GM23338 (cell line): ENCODE measurements at regions not wholly inside any gene's neighbourhood (a gene's known extent, or its start where the extent isn't known, plus 50 kb on each side); places are given as distances from the start of the nearest gene placed in this dataset.

Experiments used
- ATAC-seq: fragments of 200-7000 bp; cut with Tn5 transposase; 3 replicates; pipeline ENCODE4 v1.9.1; 2020
- DNase-seq: peaks from one replicate; pipeline ENCODE4 v3.0.0-alpha.2; 2015; ENCODE audit warnings: low spot score
- H2AFZ ChIP-seq: fragments of 200-600 bp; sonication (generic); 2 replicates; pipeline ENCODE4 v1.8.0; 2016; ENCODE audit warnings: antibody characterized with exemption, mild to moderate bottlenecking, moderate library complexity
- H3F3A ChIP-seq: fragments of 200-600 bp; sonication (generic); replicated peaks from 2 replicates; pipeline ENCODE4 v1.8.0; 2017; ENCODE audit warnings: antibody characterized with exemption, mixed run types, low read depth
- H3K27ac ChIP-seq: fragments of 200-600 bp; sonication (generic); 2 replicates; pipeline ENCODE4 v1.6.1; 2016; ENCODE audit warnings: low read depth
- H3K27me3 ChIP-seq: fragments of 200-600 bp; sonication (generic); 2 replicates; pipeline ENCODE4 v1.8.0; 2016; ENCODE audit warnings: mild to moderate bottlenecking, mixed run types, moderate library complexity; ENCODE audit not compliant: insufficient read depth
- H3K36me3 ChIP-seq: fragments of 200-600 bp; sonication (generic); 2 replicates; pipeline ENCODE4 v1.8.0; 2016; ENCODE audit warnings: mild to moderate bottlenecking; ENCODE audit not compliant: insufficient read depth
- H3K4me1 ChIP-seq: fragments of 200-600 bp; sonication (generic); 2 replicates; pipeline ENCODE4 v1.8.0; 2016; ENCODE audit warnings: mild to moderate bottlenecking, moderate library complexity; ENCODE audit not compliant: insufficient read depth
- H3K4me2 ChIP-seq: fragments of 200-600 bp; sonication (generic); 2 replicates; pipeline ENCODE4 v1.7.1; 2017; ENCODE audit warnings: mixed run types
- H3K4me3 ChIP-seq: fragments of 200-600 bp; sonication (generic); 2 replicates; pipeline ENCODE4 v1.6.1; 2016; ENCODE audit warnings: mixed run types
- H3K79me2 ChIP-seq: fragments of 200-600 bp; sonication (generic); replicated peaks from 2 replicates; pipeline ENCODE4 v1.8.0; 2017; ENCODE audit warnings: mild to moderate bottlenecking; ENCODE audit not compliant: insufficient read depth
- H3K9me2 ChIP-seq: fragments of 200-600 bp; sonication (generic); 2 replicates; pipeline ENCODE4 v1.8.0; 2017; ENCODE audit not compliant: insufficient read depth
- H4K20me1 ChIP-seq: fragments of 200-600 bp; sonication (generic); replicated peaks from 2 replicates; pipeline ENCODE4 v1.8.0; 2017; ENCODE audit warnings: mild to moderate bottlenecking; ENCODE audit not compliant: insufficient read depth
- H3K27ac Mint-ChIP-seq: 2 replicates; pipeline ENCODE4 v1.8.0; 2020; ENCODE audit warnings: inconsistent platforms, mild to moderate bottlenecking, moderate library complexity, mixed read lengths
- H3K27me3 Mint-ChIP-seq: 3 replicates; pipeline ENCODE4 v1.8.0; 2022; ENCODE audit warnings: low read depth, mild to moderate bottlenecking, moderate library complexity, mixed read lengths, inconsistent platforms; ENCODE audit not compliant: insufficient read depth, poor library complexity
- H3K36me3 Mint-ChIP-seq: 3 replicates; pipeline ENCODE4 v1.8.0; 2021; ENCODE audit warnings: low read depth, mild to moderate bottlenecking, inconsistent platforms, moderate library complexity, mixed read lengths
- H3K4me1 Mint-ChIP-seq: 3 replicates; pipeline ENCODE4 v1.8.0; 2020; ENCODE audit warnings: mild to moderate bottlenecking, inconsistent platforms, mixed read lengths
- H3K4me3 Mint-ChIP-seq: 3 replicates; pipeline ENCODE4 v1.8.0; 2021; ENCODE audit warnings: moderate library complexity, mild to moderate bottlenecking, inconsistent platforms, mixed read lengths
- H3K9me3 Mint-ChIP-seq: 3 replicates; pipeline ENCODE4 v1.8.0; 2020; ENCODE audit warnings: moderate library complexity, mild to moderate bottlenecking, inconsistent platforms, mixed read lengths
- ETS1 ChIP-seq: IDR thresholded peaks from 2 replicates; pipeline ENCODE4 v1.6.1; 2016; ENCODE audit warnings: antibody characterized with exemption
- EZH2 ChIP-seq: fragments of 200-600 bp; sonication (generic); IDR thresholded peaks from one replicate; pipeline ENCODE4 v1.8.0; 2017; ENCODE audit warnings: antibody characterized with exemption, mild to moderate bottlenecking, low read depth; ENCODE audit not compliant: unreplicated experiment
- EZH2phosphoT487 ChIP-seq: fragments of 200-600 bp; sonication (generic); IDR thresholded peaks from one replicate; pipeline ENCODE4 v1.8.1; 2018; ENCODE audit warnings: antibody characterized with exemption; ENCODE audit not compliant: unreplicated experiment
- JUNB ChIP-seq: IDR thresholded peaks from one replicate; pipeline ENCODE4 v1.6.1; 2016; ENCODE audit warnings: antibody characterized with exemption; ENCODE audit not compliant: unreplicated experiment
- NANOG ChIP-seq: IDR thresholded peaks from 2 replicates; pipeline ENCODE4 v1.6.1; 2016; ENCODE audit warnings: antibody characterized with exemption, borderline replicate concordance
- POLR2AphosphoS5 ChIP-seq: IDR thresholded peaks from 2 replicates; pipeline ENCODE4 v1.6.1; 2016; ENCODE audit warnings: antibody characterized with exemption, low read depth
- STAT1 ChIP-seq: IDR thresholded peaks from one replicate; pipeline ENCODE4 v1.6.1; 2016; ENCODE audit warnings: antibody characterized with exemption; ENCODE audit not compliant: unreplicated experiment
- ZNF114 ChIP-seq: fragments of 250-450 bp; sonication (Bioruptor Pico); IDR thresholded peaks from 2 replicates; pipeline ENCODE4 v1.5.0; 2020; ENCODE audit warnings: mild to moderate bottlenecking, moderate library complexity
- ZNF331 ChIP-seq: fragments of 250-450 bp; sonication (Bioruptor Pico); IDR thresholded peaks from 2 replicates; pipeline ENCODE4 v1.5.0; 2020; ENCODE audit warnings: low read depth, mild to moderate bottlenecking, moderate library complexity
- TF ChIP-seq, protein P1 (sequence below), 2 experiments: fragments of 200-600 bp in 1 of 2; sonication (generic) in 1 of 2; conservative IDR thresholded peaks; 2 replicates each; pipeline versions ENCODE4 v1.5.1 to v1.6.1; 2016 to 2017; ENCODE audit warnings: antibody characterized with exemption in 2 of 2, low read depth in 2 of 2, mild to moderate bottlenecking in 2 of 2, moderate library complexity in 1 of 2
- TF ChIP-seq, protein P2 (sequence below): IDR thresholded peaks from one replicate; pipeline ENCODE4 v1.6.1; 2018; ENCODE audit warnings: antibody characterized with exemption; ENCODE audit not compliant: unreplicated experiment
- TF ChIP-seq, protein P3 (sequence below): fragments of 250-450 bp; sonication (Bioruptor Pico); IDR thresholded peaks from 2 replicates; pipeline ENCODE4 v1.5.0; 2020; ENCODE audit warnings: mild to moderate bottlenecking, moderate library complexity

DNA sequence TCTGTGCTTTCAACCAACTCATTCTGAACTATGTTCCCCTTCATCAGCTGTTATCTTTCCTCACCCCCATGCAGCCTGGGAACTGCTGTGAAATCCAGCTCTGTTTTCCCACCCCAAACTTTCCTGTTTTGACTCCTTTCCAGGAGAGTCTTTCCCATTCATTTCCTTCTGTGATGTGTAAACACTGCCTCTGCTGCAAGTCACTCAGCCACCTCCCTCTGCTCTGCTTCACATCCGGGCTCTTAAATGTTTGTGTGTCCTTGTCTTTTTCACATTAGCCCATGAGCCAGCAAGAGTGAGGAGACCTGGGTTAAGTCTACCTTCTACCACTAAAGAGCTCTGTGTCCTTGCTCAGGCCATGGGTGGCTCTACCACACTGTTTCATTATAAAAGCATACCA is 137.5 kb downstream of the ICE1 start (continued):
- TF ChIP-seq ETS1 (no peak), ZNF114 (CRISPR knock-in tag) (no peak)

- Histone ChIP-seq H3K9me2 (no peaks in the 10 kb centered on the region), H3K79me2 (no peaks in the 10 kb centered on the region), H3K27ac (no peak overlapping the region), H3K36me3 (no peaks in the 10 kb centered on the region), H3F3A (no peaks in the 10 kb centered on the region), H2AFZ (no peak overlapping the region; the same call in 1 of the 2 replicates), H3K27me3 (no peaks in the 10 kb centered on the region), H3K4me2 (no peak overlapping the region), H3K4me3 (no peak overlapping the region), H4K20me1 (no peaks in the 10 kb centered on the region), H3K4me1 (no peaks in the 10 kb centered on the region)
- Mint-ChIP-seq H3K4me1 (peaks cover 11% of the 10 kb centered on the region), H3K4me3 (no peak overlapping the region), H3K9me3 (peaks cover 13% of the 10 kb centered on the region), H3K27ac (no peak overlapping the region), H3K27me3 (no peaks in the 10 kb centered on the region), H3K36me3 (peaks cover 13% of the 10 kb centered on the region; the same call in 2 of the 3 replicates)
- no peak for ATAC-seq
- no peak for DNase-seq
- TF ChIP-seq EZH2 (no peak), POLR2AphosphoS5 (no peak), STAT1 (no peak), EZH2phosphoT487 (no peak), JUNB (no peak), NANOG (no peak), ZNF114 (CRISPR knock-in tag) (no peak), ZNF331 (no peak)
- TF ChIP-seq, protein P1, sequence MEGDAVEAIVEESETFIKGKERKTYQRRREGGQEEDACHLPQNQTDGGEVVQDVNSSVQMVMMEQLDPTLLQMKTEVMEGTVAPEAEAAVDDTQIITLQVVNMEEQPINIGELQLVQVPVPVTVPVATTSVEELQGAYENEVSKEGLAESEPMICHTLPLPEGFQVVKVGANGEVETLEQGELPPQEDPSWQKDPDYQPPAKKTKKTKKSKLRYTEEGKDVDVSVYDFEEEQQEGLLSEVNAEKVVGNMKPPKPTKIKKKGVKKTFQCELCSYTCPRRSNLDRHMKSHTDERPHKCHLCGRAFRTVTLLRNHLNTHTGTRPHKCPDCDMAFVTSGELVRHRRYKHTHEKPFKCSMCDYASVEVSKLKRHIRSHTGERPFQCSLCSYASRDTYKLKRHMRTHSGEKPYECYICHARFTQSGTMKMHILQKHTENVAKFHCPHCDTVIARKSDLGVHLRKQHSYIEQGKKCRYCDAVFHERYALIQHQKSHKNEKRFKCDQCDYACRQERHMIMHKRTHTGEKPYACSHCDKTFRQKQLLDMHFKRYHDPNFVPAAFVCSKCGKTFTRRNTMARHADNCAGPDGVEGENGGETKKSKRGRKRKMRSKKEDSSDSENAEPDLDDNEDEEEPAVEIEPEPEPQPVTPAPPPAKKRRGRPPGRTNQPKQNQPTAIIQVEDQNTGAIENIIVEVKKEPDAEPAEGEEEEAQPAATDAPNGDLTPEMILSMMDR (conservative IDR thresholded peaks at IDR 0.05; ENCODE audit: low read depth in 2 of 2), result no peak
- TF ChIP-seq, protein P2, sequence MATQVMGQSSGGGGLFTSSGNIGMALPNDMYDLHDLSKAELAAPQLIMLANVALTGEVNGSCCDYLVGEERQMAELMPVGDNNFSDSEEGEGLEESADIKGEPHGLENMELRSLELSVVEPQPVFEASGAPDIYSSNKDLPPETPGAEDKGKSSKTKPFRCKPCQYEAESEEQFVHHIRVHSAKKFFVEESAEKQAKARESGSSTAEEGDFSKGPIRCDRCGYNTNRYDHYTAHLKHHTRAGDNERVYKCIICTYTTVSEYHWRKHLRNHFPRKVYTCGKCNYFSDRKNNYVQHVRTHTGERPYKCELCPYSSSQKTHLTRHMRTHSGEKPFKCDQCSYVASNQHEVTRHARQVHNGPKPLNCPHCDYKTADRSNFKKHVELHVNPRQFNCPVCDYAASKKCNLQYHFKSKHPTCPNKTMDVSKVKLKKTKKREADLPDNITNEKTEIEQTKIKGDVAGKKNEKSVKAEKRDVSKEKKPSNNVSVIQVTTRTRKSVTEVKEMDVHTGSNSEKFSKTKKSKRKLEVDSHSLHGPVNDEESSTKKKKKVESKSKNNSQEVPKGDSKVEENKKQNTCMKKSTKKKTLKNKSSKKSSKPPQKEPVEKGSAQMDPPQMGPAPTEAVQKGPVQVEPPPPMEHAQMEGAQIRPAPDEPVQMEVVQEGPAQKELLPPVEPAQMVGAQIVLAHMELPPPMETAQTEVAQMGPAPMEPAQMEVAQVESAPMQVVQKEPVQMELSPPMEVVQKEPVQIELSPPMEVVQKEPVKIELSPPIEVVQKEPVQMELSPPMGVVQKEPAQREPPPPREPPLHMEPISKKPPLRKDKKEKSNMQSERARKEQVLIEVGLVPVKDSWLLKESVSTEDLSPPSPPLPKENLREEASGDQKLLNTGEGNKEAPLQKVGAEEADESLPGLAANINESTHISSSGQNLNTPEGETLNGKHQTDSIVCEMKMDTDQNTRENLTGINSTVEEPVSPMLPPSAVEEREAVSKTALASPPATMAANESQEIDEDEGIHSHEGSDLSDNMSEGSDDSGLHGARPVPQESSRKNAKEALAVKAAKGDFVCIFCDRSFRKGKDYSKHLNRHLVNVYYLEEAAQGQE, result no peak
- TF ChIP-seq, protein P3, sequence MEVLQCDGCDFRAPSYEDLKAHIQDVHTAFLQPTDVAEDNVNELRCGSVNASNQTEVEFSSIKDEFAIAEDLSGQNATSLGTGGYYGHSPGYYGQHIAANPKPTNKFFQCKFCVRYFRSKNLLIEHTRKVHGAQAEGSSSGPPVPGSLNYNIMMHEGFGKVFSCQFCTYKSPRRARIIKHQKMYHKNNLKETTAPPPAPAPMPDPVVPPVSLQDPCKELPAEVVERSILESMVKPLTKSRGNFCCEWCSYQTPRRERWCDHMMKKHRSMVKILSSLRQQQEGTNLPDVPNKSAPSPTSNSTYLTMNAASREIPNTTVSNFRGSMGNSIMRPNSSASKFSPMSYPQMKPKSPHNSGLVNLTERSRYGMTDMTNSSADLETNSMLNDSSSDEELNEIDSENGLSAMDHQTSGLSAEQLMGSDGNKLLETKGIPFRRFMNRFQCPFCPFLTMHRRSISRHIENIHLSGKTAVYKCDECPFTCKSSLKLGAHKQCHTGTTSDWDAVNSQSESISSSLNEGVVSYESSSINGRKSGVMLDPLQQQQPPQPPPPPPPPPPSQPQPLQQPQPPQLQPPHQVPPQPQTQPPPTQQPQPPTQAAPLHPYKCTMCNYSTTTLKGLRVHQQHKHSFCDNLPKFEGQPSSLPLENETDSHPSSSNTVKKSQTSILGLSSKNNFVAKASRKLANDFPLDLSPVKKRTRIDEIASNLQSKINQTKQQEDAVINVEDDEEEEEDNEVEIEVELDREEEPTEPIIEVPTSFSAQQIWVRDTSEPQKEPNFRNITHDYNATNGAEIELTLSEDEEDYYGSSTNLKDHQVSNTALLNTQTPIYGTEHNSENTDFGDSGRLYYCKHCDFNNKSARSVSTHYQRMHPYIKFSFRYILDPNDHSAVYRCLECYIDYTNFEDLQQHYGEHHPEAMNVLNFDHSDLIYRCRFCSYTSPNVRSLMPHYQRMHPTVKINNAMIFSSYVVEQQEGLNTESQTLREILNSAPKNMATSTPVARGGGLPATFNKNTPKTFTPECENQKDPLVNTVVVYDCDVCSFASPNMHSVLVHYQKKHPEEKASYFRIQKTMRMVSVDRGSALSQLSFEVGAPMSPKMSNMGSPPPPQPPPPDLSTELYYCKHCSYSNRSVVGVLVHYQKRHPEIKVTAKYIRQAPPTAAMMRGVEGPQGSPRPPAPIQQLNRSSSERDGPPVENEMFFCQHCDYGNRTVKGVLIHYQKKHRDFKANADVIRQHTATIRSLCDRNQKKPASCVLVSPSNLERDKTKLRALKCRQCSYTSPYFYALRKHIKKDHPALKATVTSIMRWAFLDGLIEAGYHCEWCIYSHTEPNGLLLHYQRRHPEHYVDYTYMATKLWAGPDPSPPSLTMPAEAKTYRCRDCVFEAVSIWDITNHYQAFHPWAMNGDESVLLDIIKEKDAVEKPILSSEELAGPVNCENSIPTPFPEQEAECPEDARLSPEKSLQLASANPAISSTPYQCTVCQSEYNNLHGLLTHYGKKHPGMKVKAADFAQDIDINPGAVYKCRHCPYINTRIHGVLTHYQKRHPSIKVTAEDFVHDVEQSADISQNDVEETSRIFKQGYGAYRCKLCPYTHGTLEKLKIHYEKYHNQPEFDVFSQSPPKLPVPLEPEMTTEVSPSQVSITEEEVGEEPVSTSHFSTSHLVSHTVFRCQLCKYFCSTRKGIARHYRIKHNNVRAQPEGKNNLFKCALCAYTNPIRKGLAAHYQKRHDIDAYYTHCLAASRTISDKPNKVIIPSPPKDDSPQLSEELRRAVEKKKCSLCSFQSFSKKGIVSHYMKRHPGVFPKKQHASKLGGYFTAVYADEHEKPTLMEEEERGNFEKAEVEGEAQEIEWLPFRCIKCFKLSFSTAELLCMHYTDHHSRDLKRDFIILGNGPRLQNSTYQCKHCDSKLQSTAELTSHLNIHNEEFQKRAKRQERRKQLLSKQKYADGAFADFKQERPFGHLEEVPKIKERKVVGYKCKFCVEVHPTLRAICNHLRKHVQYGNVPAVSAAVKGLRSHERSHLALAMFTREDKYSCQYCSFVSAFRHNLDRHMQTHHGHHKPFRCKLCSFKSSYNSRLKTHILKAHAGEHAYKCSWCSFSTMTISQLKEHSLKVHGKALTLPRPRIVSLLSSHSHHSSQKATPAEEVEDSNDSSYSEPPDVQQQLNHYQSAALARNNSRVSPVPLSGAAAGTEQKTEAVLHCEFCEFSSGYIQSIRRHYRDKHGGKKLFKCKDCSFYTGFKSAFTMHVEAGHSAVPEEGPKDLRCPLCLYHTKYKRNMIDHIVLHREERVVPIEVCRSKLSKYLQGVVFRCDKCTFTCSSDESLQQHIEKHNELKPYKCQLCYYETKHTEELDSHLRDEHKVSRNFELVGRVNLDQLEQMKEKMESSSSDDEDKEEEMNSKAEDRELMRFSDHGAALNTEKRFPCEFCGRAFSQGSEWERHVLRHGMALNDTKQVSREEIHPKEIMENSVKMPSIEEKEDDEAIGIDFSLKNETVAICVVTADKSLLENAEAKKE, result no peak
Measured at GRCh38 chr5:5558638-5559527, 136.4 kb downstream of the ICE1 start.
